SK-N-SH treated with all-trans-retinoic acid at 6 μM for 48 hours (cell line): ENCODE measurements at regions not wholly inside any gene's neighbourhood (a gene's known extent, or its start where the extent isn't known, plus 50 kb on each side); places are given as distances from the start of the nearest gene placed in this dataset.

ENCODE experiments used
- ATAC-seq: fragments of 200-7000 bp; cut with Tn5 transposase; 3 replicates; pipeline ENCODE4 v1.9.1; 2020; ENCODE audit warnings: mild to moderate bottlenecking, moderate library complexity
- ARNTL ChIP-seq: fragments of 450-650 bp; formaldehyde crosslinking; IDR thresholded peaks from 2 replicates; pipeline ENCODE4 v1.5.0; 2020; ENCODE audit warnings: low read depth, mild to moderate bottlenecking, moderate library complexity, borderline replicate concordance
- BACH2 ChIP-seq: fragments of 250-450 bp; sonication (Bioruptor Pico); IDR thresholded peaks from 2 replicates; pipeline ENCODE4 v1.9.0; 2021; ENCODE audit warnings: mild to moderate bottlenecking, borderline replicate concordance
- CREB5 ChIP-seq: fragments of 250-450 bp; sonication (Bioruptor Pico); IDR thresholded peaks from 2 replicates; pipeline ENCODE4 v1.5.1; 2020; ENCODE audit warnings: low read depth, mild to moderate bottlenecking, moderate library complexity
- ESRRG ChIP-seq: fragments of 250-450 bp; sonication (Bioruptor Pico); IDR thresholded peaks from 2 replicates; pipeline ENCODE4 v1.6.1; 2021; ENCODE audit warnings: mild to moderate bottlenecking
- GLIS3 ChIP-seq: fragments of 250-450 bp; sonication (Bioruptor Pico); IDR thresholded peaks from 2 replicates; pipeline ENCODE4 v1.5.0; 2020; ENCODE audit warnings: mild to moderate bottlenecking, moderate library complexity
- ISL1 ChIP-seq: fragments of 250-450 bp; sonication (Bioruptor Pico); IDR thresholded peaks from 2 replicates; pipeline ENCODE4 v2.1.2; 2022; ENCODE audit warnings: mild to moderate bottlenecking, moderate library complexity
- PATZ1 ChIP-seq: fragments of 250-450 bp; sonication (Bioruptor Pico); IDR thresholded peaks from 2 replicates; pipeline ENCODE4 v1.8.0; 2020; ENCODE audit warnings: mild to moderate bottlenecking, moderate library complexity, borderline replicate concordance
- POU6F1 ChIP-seq: fragments of 250-450 bp; sonication (Bioruptor Pico); IDR thresholded peaks from 2 replicates; pipeline ENCODE4 v1.8.0; 2021; ENCODE audit warnings: low read depth, mild to moderate bottlenecking, moderate library complexity, borderline replicate concordance
- PPARA ChIP-seq: fragments of 250-450 bp; sonication (Bioruptor Pico); IDR thresholded peaks from 2 replicates; pipeline ENCODE4 v1.5.0; 2020; ENCODE audit warnings: mild to moderate bottlenecking, borderline replicate concordance
- RARB ChIP-seq: fragments of 250-450 bp; sonication (Bioruptor Pico); IDR thresholded peaks from 2 replicates; pipeline ENCODE4 v1.8.0; 2021; ENCODE audit warnings: mild to moderate bottlenecking, moderate library complexity
- SNAI2 ChIP-seq: fragments of 250-450 bp; sonication (Bioruptor Pico); IDR thresholded peaks from 2 replicates; pipeline ENCODE4 v1.5.0; 2020; ENCODE audit warnings: mild to moderate bottlenecking, moderate library complexity
- TOX ChIP-seq: fragments of 250-450 bp; sonication (Bioruptor Pico); IDR thresholded peaks from 2 replicates; pipeline ENCODE4 v1.8.0; 2021; ENCODE audit warnings: mild to moderate bottlenecking, moderate library complexity, borderline replicate concordance
- TSHZ2 ChIP-seq: fragments of 250-450 bp; sonication (Bioruptor Pico); IDR thresholded peaks from 2 replicates; pipeline ENCODE4 v1.5.0; 2020; ENCODE audit warnings: mild to moderate bottlenecking, moderate library complexity
- ZC3H10 ChIP-seq: fragments of 250-450 bp; sonication (Bioruptor Pico); IDR thresholded peaks from 2 replicates; pipeline ENCODE4 v1.5.1; 2021; ENCODE audit warnings: mild to moderate bottlenecking, moderate library complexity
- ZFP30 ChIP-seq: fragments of 450-650 bp; formaldehyde crosslinking; IDR thresholded peaks from 2 replicates; pipeline ENCODE4 v1.5.0; 2022; ENCODE audit warnings: mild to moderate bottlenecking, moderate library complexity
- ZNF565 ChIP-seq: fragments of 450-650 bp; formaldehyde crosslinking; conservative IDR thresholded peaks from 2 replicates; pipeline ENCODE4 v1.5.0; 2020; ENCODE audit warnings: low read depth, mild to moderate bottlenecking, moderate library complexity
- ZNF70 ChIP-seq: fragments of 450-650 bp; formaldehyde crosslinking; IDR thresholded peaks from 2 replicates; pipeline ENCODE4 v1.5.0; 2020; ENCODE audit warnings: mild to moderate bottlenecking, moderate library complexity
- ZNF8 ChIP-seq: fragments of 450-650 bp; formaldehyde crosslinking; IDR thresholded peaks from 2 replicates; pipeline ENCODE4 v1.5.0; 2020; ENCODE audit warnings: mild to moderate bottlenecking, moderate library complexity

GRCh38 chrX:153244767-153245166 lies 65.7 kb downstream of the MAGEA1 start:
- TF ChIP-seq ZNF565 (no peak), TSHZ2 (CRISPR knock-in tag) (no peak), TOX (CRISPR knock-in tag) (no peak), PATZ1 (CRISPR knock-in tag) (no peak), ZNF70 (no peak), ISL1 (CRISPR knock-in tag) (no peak), ZFP30 (CRISPR knock-in tag) (no peak), BACH2 (CRISPR knock-in tag) (no peak), PPARA (CRISPR knock-in tag) (no peak), CREB5 (CRISPR knock-in tag) (no peak), POU6F1 (CRISPR knock-in tag) (no peak), GLIS3 (no peak), ESRRG (CRISPR knock-in tag) (no peak), RARB (CRISPR knock-in tag) (no peak), ZNF8 (CRISPR knock-in tag) (no peak), ARNTL (no peak), ZC3H10 (CRISPR knock-in tag) (no peak), SNAI2 (no peak)
- ATAC-seq: no peak

GRCh38 chrX:153238361-153238760 lies 59.3 kb downstream of the MAGEA1 start:
- no peak for TF ChIP-seq BACH2 (CRISPR knock-in tag)
- TF ChIP-seq PATZ1 (CRISPR knock-in tag): no peak
- ATAC-seq: no peak
